Hepatocyte (in vitro differentiated cells): ENCODE measurements at regions not wholly inside any gene's neighbourhood (a gene's known extent, or its start where the extent isn't known, plus 50 kb on each side); places are given as distances from the start of the nearest gene placed in this dataset.

Experiments
- DNase-seq: peaks from one replicate; pipeline ENCODE4 v3.0.0-alpha.2; 2016; ENCODE audit warnings: low spot score
- H2AFZ ChIP-seq: fragments of 200-600 bp; sonication (generic); 2 replicates; pipeline ENCODE4 v1.6.0; 2016; ENCODE audit warnings: antibody characterized with exemption, mild to moderate bottlenecking
- H3K27ac ChIP-seq: fragments of 200-600 bp; sonication (generic); 2 replicates; pipeline ENCODE4 v1.5.1; 2016; ENCODE audit warnings: mild to moderate bottlenecking
- H3K27me3 ChIP-seq: fragments of 200-600 bp; sonication (generic); 2 replicates; pipeline ENCODE4 v1.6.1; 2016
- H3K36me3 ChIP-seq: fragments of 200-600 bp; sonication (generic); replicated peaks from 2 replicates; pipeline ENCODE4 v1.5.1; 2016; ENCODE audit warnings: low read depth; ENCODE audit not compliant: insufficient read depth
- H3K4me1 ChIP-seq: fragments of 200-600 bp; sonication (generic); 2 replicates; pipeline ENCODE4 v1.5.1; 2016; ENCODE audit warnings: mild to moderate bottlenecking, moderate library complexity; ENCODE audit not compliant: insufficient read depth
- H3K4me2 ChIP-seq: fragments of 200-600 bp; sonication (generic); 2 replicates; pipeline ENCODE4 v1.6.0; 2016
- H3K4me3 ChIP-seq: fragments of 200-600 bp; sonication (generic); 2 replicates; pipeline ENCODE4 v1.5.1; 2016; ENCODE audit warnings: mild to moderate bottlenecking
- H3K79me2 ChIP-seq: fragments of 200-600 bp; sonication (generic); 2 replicates; pipeline ENCODE4 v1.6.0; 2017; ENCODE audit warnings: mild to moderate bottlenecking
- H3K9me2 ChIP-seq: fragments of 200-600 bp; sonication (generic); replicated peaks from 2 replicates; pipeline ENCODE4 v1.6.0; 2017; ENCODE audit warnings: mild to moderate bottlenecking; ENCODE audit not compliant: insufficient read depth
- H3K9me3 ChIP-seq: fragments of 200-600 bp; sonication (generic); 2 replicates; pipeline ENCODE4 v1.5.1; 2016; ENCODE audit warnings: low read depth, mild to moderate bottlenecking
- H4K20me1 ChIP-seq: fragments of 200-600 bp; sonication (generic); 2 replicates; pipeline ENCODE4 v1.6.0; 2016; ENCODE audit warnings: mild to moderate bottlenecking; ENCODE audit not compliant: insufficient read depth, poor library complexity, severe bottlenecking
- EZH2 ChIP-seq: fragments of 200-600 bp; sonication (generic); IDR thresholded peaks from 2 replicates; pipeline ENCODE4 v1.6.1; 2016; ENCODE audit warnings: antibody characterized with exemption, mild to moderate bottlenecking, borderline replicate concordance
- EZH2phosphoT487 ChIP-seq: fragments of 200-600 bp; sonication (generic); IDR thresholded peaks from one replicate; pipeline ENCODE4 v1.6.1; 2018; ENCODE audit warnings: antibody characterized with exemption, mild to moderate bottlenecking, low read depth, moderate library complexity; ENCODE audit not compliant: unreplicated experiment, severe bottlenecking
- WGBS: methylation state at CpG from one replicate; pipeline ENCODE4 v1.1.6; 2016; ENCODE audit warnings: low lambda C conversion rate; ENCODE audit errors: missing lambda C conversion rate; 5-methylcytosine and 5-hydroxymethylcytosine counted together
- TF ChIP-seq, protein P1 (sequence below): fragments of 200-600 bp; sonication (generic); IDR thresholded peaks from 2 replicates; pipeline ENCODE4 v1.5.1; 2016; ENCODE audit warnings: antibody characterized with exemption, mild to moderate bottlenecking; ENCODE audit not compliant: poor library complexity

- Histone ChIP-seq H2AFZ (no peak overlapping the region), H4K20me1 (no peaks in the 10 kb centered on the region), H3K4me3 (no peak overlapping the region), H3K79me2 (no peaks in the 10 kb centered on the region), H3K27me3 (no peaks in the 10 kb centered on the region), H3K9me3 (no peaks in the 10 kb centered on the region), H3K36me3 (no peaks in the 10 kb centered on the region), H3K9me2 (no peaks in the 10 kb centered on the region), H3K27ac (no peak overlapping the region), H3K4me2 (no peak overlapping the region), H3K4me1 (no peaks in the 10 kb centered on the region)
- no peak for TF ChIP-seq EZH2phosphoT487
- TF ChIP-seq, protein P1, sequence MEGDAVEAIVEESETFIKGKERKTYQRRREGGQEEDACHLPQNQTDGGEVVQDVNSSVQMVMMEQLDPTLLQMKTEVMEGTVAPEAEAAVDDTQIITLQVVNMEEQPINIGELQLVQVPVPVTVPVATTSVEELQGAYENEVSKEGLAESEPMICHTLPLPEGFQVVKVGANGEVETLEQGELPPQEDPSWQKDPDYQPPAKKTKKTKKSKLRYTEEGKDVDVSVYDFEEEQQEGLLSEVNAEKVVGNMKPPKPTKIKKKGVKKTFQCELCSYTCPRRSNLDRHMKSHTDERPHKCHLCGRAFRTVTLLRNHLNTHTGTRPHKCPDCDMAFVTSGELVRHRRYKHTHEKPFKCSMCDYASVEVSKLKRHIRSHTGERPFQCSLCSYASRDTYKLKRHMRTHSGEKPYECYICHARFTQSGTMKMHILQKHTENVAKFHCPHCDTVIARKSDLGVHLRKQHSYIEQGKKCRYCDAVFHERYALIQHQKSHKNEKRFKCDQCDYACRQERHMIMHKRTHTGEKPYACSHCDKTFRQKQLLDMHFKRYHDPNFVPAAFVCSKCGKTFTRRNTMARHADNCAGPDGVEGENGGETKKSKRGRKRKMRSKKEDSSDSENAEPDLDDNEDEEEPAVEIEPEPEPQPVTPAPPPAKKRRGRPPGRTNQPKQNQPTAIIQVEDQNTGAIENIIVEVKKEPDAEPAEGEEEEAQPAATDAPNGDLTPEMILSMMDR, result no peak
- no peak for TF ChIP-seq EZH2
- WGBS, result 92% methylated on average over 7 of the region's 7 CpGs
- DNase-seq, result no peak
These were observed 112.5 kb downstream of the FAM50B start for GRCh38 chr6:3961581-3962215.

- no peak for DNase-seq
- H3K4me2 ChIP-seq, result no peak overlapping the region
These were observed 113.4 kb downstream of the FAM50B start for GRCh38 chr6:3962291-3963280.

GRCh38 chr6:3963426-3963825 lies 114.3 kb downstream of the FAM50B start:
- whole genome bisulfite sequencing, result 92% methylated on average over 4 of the region's 4 CpGs
- no peak overlapping the region for H2AFZ ChIP-seq
- H3K9me2 ChIP-seq, result no peaks in the 10 kb centered on the region
- H3K27ac ChIP-seq, result no peak overlapping the region
- H3K4me3 ChIP-seq, result no peak overlapping the region
- DNase-seq, result no peak
- no peaks in the 10 kb centered on the region for H3K79me2 ChIP-seq
- no peak overlapping the region for H3K4me2 ChIP-seq
- H3K4me1 ChIP-seq, result no peaks in the 10 kb centered on the region
- no peaks in the 10 kb centered on the region for H3K9me3 ChIP-seq
- H3K36me3 ChIP-seq, result no peaks in the 10 kb centered on the region
- no peaks in the 10 kb centered on the region for H4K20me1 ChIP-seq
- H3K27me3 ChIP-seq, result no peaks in the 10 kb centered on the region
- TF ChIP-seq EZH2phosphoT487, result no peak
- TF ChIP-seq EZH2, result no peak
- TF ChIP-seq, protein P1, result no peak

More at GRCh38 chr6:3962291-3963280, 113.4 kb downstream of the FAM50B start:
- Histone ChIP-seq H3K9me3 (no peaks in the 10 kb centered on the region), H3K4me1 (no peaks in the 10 kb centered on the region), H3K36me3 (no peaks in the 10 kb centered on the region), H3K27me3 (no peaks in the 10 kb centered on the region), H4K20me1 (no peaks in the 10 kb centered on the region), H2AFZ (no peak overlapping the region), H3K9me2 (no peaks in the 10 kb centered on the region), H3K4me3 (no peak overlapping the region), H3K79me2 (no peaks in the 10 kb centered on the region), H3K27ac (no peak overlapping the region)
- TF ChIP-seq, protein P1, result no peak
- TF ChIP-seq EZH2phosphoT487, result no peak
- TF ChIP-seq EZH2, result no peak
- WGBS, result 88% methylated on average over 7 of the region's 7 CpGs
